ENCODE measurements at regions not wholly inside any gene's neighbourhood (a gene's known extent, or its start where the extent isn't known, plus 50 kb on each side); places are given as distances from the start of the nearest gene placed in this dataset.

- no peak for ATAC-seq (ENCODE audit: insufficient read depth, low read depth)
- TF ChIP-seq CTCF (IDR thresholded peaks at IDR 0.05; ENCODE audit: borderline replicate concordance, extremely low read depth, low read length, poor library complexity, severe bottlenecking) = no peak
- TF ChIP-seq EZH2 (IDR thresholded peaks at IDR 0.05; ENCODE audit: borderline replicate concordance, low read depth, low read length, severe bottlenecking) = no peak
- Histone ChIP-seq H3K4me1 (ENCODE audit: insufficient read depth, low read length) (peaks cover 72% of the 10 kb centered on the region), H3K79me2 (ENCODE audit: insufficient read depth, low read length) (no peaks in the 10 kb centered on the region), H3K27me3 (ENCODE audit: insufficient read depth, low read length, poor library complexity) (no peaks in the 10 kb centered on the region), H3K4me2 (ENCODE audit: insufficient read depth, low read length) (no peak overlapping the region), H2AFZ (ENCODE audit: low read depth, low read length) (no peak overlapping the region), H3K4me3 (ENCODE audit: low read depth in 1 of 2, low read length in 2 of 2) (no peak overlapping the region), H4K20me1 (ENCODE audit: insufficient read depth, low read length) (no peaks in the 10 kb centered on the region), H3K9ac (ENCODE audit: low read depth, low read length) (no peak overlapping the region), H3K9me3 (ENCODE audit: insufficient read depth, low read length, severe bottlenecking) (no peaks in the 10 kb centered on the region), H3K27ac (ENCODE audit: low read length) (no peak overlapping the region), H3K36me3 (ENCODE audit: insufficient read depth, low read length) (no peaks in the 10 kb centered on the region; the same call in 1 of the 2 replicates)
- no peak for DNase-seq
Measured at GRCh38 chr6:21996425-21997118, 300.3 kb downstream of the PRL start.

- DNase-seq = no peak
- 0 out of 2 replicates have a peak overlapping the region, but pooled peaks have one; percentile 20 for H3K27ac ChIP-seq (ENCODE audit: low read length)
Measured at GRCh38 chr6:21997119-21998037, 299.5 kb downstream of the PRL start.

GRCh38 chr6:21998582-21998981 is 298.3 kb downstream of the PRL start:
- Histone ChIP-seq H3K9me3 (ENCODE audit: insufficient read depth, low read length, severe bottlenecking) (no peaks in the 10 kb centered on the region), H2AFZ (ENCODE audit: low read depth, low read length) (no peak overlapping the region), H4K20me1 (ENCODE audit: insufficient read depth, low read length) (no peaks in the 10 kb centered on the region), H3K27ac (ENCODE audit: low read length) (no peak overlapping the region), H3K4me1 (ENCODE audit: insufficient read depth, low read length) (peaks cover 53% of the 10 kb centered on the region), H3K79me2 (ENCODE audit: insufficient read depth, low read length) (no peaks in the 10 kb centered on the region), H3K27me3 (ENCODE audit: insufficient read depth, low read length, poor library complexity) (no peaks in the 10 kb centered on the region), H3K4me2 (ENCODE audit: insufficient read depth, low read length) (no peak overlapping the region), H3K4me3 (ENCODE audit: low read depth in 1 of 2, low read length in 2 of 2) (no peak overlapping the region), H3K36me3 (ENCODE audit: insufficient read depth, low read length) (no peaks in the 10 kb centered on the region), H3K9ac (ENCODE audit: low read depth, low read length) (no peak overlapping the region)
- ATAC-seq (ENCODE audit: insufficient read depth, low read depth) (no peak), DNase-seq (no peak)
- no peak for TF ChIP-seq CTCF (IDR thresholded peaks at IDR 0.05; ENCODE audit: borderline replicate concordance, extremely low read depth, low read length, poor library complexity, severe bottlenecking)
- no peak for TF ChIP-seq EZH2 (IDR thresholded peaks at IDR 0.05; ENCODE audit: borderline replicate concordance, low read depth, low read length, severe bottlenecking)

More at GRCh38 chr6:21997119-21998037, 299.5 kb downstream of the PRL start:
- no peak for TF ChIP-seq CTCF (IDR thresholded peaks at IDR 0.05; ENCODE audit: borderline replicate concordance, extremely low read depth, low read length, poor library complexity, severe bottlenecking)
- no peak for TF ChIP-seq EZH2 (IDR thresholded peaks at IDR 0.05; ENCODE audit: borderline replicate concordance, low read depth, low read length, severe bottlenecking)
- Histone ChIP-seq H3K9ac (ENCODE audit: low read depth, low read length) (no peak overlapping the region), H4K20me1 (ENCODE audit: insufficient read depth, low read length) (no peaks in the 10 kb centered on the region), H3K36me3 (ENCODE audit: insufficient read depth, low read length) (no peaks in the 10 kb centered on the region; the same call in 1 of the 2 replicates), H3K4me1 (ENCODE audit: insufficient read depth, low read length) (peaks cover 65% of the 10 kb centered on the region), H2AFZ (ENCODE audit: low read depth, low read length) (no peak overlapping the region), H3K9me3 (ENCODE audit: insufficient read depth, low read length, severe bottlenecking) (no peaks in the 10 kb centered on the region), H3K4me2 (ENCODE audit: insufficient read depth, low read length) (no peak overlapping the region), H3K4me3 (ENCODE audit: low read depth in 1 of 2, low read length in 2 of 2) (no peak overlapping the region), H3K79me2 (ENCODE audit: insufficient read depth, low read length) (no peaks in the 10 kb centered on the region), H3K27me3 (ENCODE audit: insufficient read depth, low read length, poor library complexity) (no peaks in the 10 kb centered on the region)
- peak; percentile 53 for ATAC-seq (ENCODE audit: insufficient read depth, low read depth)
